BE2C (cell line): ENCODE measurements at regions not wholly inside any gene's neighbourhood (a gene's known extent, or its start where the extent isn't known, plus 50 kb on each side); places are given as distances from the start of the nearest gene placed in this dataset.

Experiments used
- DNase-seq: peaks from one replicate; pipeline ENCODE4 v3.0.0-alpha.2; 2020
- H3K27me3 ChIP-seq: fragments of 250-450 bp; sonication (Bioruptor Pico); 2 replicates; pipeline ENCODE4 v1.5.1; 2020; ENCODE audit warnings: mild to moderate bottlenecking
- H3K36me3 ChIP-seq: fragments of 250-450 bp; sonication (Bioruptor Pico); 2 replicates; pipeline ENCODE4 v1.5.1; 2020; ENCODE audit warnings: mild to moderate bottlenecking
- H3K4me1 ChIP-seq: fragments of 250-450 bp; sonication (Bioruptor Pico); 2 replicates; pipeline ENCODE4 v1.5.1; 2020
- H3K4me3 ChIP-seq: 2 replicates; pipeline ENCODE4 v1.5.1; 2011; ENCODE audit warnings: low read depth, low read length
- H3K9me3 ChIP-seq: fragments of 250-450 bp; sonication (Bioruptor Pico); 2 replicates; pipeline ENCODE4 v1.5.1; 2020
- TF ChIP-seq, protein P1 (sequence below): IDR thresholded peaks from 2 replicates; pipeline ENCODE4 v1.5.1; 2012; ENCODE audit warnings: mild to moderate bottlenecking, low read depth, low read length

DNA sequence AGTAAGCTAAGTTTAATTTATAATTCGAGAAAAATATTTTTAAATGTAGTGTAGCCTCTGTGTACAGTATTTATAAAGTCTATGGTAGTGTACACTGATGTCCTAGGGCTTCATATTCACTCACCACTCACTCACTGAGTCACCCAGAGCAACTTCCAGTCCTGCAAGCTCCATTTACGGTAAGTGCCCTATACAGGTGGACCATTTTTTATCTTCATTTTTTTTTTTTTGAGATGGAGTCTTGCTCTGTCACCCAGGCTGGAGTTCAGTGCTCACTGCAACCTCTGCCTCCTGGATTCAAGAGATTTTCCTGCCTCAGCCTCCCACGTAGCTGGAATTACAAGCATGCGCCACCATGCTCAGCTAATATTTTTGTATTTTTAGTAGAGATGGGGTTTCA lies 104.2 kb downstream of the PDCL3 start:
- H3K4me1 ChIP-seq = no peaks in the 10 kb centered on the region
- no peak for DNase-seq
- H3K4me3 ChIP-seq = no peak overlapping the region
- TF ChIP-seq, protein P1, sequence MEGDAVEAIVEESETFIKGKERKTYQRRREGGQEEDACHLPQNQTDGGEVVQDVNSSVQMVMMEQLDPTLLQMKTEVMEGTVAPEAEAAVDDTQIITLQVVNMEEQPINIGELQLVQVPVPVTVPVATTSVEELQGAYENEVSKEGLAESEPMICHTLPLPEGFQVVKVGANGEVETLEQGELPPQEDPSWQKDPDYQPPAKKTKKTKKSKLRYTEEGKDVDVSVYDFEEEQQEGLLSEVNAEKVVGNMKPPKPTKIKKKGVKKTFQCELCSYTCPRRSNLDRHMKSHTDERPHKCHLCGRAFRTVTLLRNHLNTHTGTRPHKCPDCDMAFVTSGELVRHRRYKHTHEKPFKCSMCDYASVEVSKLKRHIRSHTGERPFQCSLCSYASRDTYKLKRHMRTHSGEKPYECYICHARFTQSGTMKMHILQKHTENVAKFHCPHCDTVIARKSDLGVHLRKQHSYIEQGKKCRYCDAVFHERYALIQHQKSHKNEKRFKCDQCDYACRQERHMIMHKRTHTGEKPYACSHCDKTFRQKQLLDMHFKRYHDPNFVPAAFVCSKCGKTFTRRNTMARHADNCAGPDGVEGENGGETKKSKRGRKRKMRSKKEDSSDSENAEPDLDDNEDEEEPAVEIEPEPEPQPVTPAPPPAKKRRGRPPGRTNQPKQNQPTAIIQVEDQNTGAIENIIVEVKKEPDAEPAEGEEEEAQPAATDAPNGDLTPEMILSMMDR = no peak
- H3K36me3 ChIP-seq = no peaks in the 10 kb centered on the region
- H3K27me3 ChIP-seq = no peaks in the 10 kb centered on the region
- no peaks in the 10 kb centered on the region for H3K9me3 ChIP-seq

DNA sequence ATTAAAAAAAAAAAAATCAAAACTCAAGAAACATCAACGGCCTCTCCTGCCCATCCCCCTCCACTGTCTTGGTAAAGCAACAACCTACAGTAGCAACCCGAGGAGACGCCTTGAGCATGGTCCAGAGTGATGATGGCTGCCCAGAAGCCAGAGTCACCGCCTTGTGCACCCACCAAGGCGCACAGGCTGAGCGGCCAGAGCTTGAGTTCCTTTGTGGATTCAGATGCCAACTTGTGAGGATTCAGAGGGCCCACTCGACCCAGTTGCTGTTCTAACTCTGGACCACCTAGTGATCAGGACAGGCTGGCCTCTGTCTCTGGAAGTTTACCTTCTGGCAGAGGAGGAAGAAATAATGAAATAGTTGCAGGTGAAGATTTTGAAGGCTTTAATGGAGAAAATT lies 105.0 kb downstream of the PDCL3 start:
- DNase-seq = no peak
- Histone ChIP-seq H3K27me3 (no peaks in the 10 kb centered on the region), H3K4me3 (no peak overlapping the region), H3K36me3 (no peaks in the 10 kb centered on the region), H3K9me3 (no peaks in the 10 kb centered on the region), H3K4me1 (no peaks in the 10 kb centered on the region)
- TF ChIP-seq, protein P1 = no peak

DNA sequence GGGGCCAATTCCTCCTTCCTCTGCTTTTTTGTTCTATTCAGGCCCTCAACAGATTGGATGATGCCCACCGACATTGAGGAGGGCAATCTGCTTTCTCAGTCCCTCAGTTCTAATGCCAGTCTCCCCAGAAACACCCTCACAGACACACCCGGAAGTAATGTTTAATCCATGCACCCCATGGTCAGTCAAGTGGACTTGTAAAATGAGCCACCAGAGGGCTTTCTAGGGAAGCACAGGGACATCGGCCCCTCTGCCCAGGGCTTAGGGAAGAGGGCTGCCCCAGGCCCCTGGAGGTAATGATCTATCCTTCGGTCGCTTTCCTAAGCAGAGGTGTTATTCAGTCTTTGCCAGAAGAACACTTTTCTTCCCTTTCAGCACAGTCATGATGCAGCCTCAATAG lies 107.4 kb downstream of the PDCL3 start:
- no peak for DNase-seq
- Histone ChIP-seq H3K4me1 (no peaks in the 10 kb centered on the region), H3K27me3 (no peaks in the 10 kb centered on the region), H3K36me3 (no peaks in the 10 kb centered on the region), H3K4me3 (no peak overlapping the region), H3K9me3 (no peaks in the 10 kb centered on the region)
- TF ChIP-seq, protein P1 = no peak

DNA sequence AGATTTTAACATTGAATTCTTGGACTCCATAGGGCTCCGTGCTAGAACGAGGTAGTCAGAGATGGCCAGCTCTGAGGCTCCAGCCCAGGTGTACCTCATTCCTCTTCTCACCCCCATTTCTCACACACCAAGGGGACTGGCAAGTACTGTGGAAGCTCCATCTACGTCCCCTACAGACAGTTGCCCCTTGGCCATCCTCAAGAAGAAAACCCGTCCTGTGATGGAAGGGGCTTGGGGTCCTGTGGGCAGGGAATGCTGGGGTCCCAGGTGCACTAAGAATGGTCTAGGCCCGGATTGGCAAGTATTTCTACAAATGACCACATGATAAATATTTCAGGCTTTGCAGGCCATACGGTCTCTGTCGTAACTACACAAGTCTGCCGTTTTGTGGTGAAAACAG lies 110.3 kb downstream of the PDCL3 start:
- Histone ChIP-seq H3K9me3 (no peaks in the 10 kb centered on the region), H3K4me1 (no peaks in the 10 kb centered on the region), H3K4me3 (no peak overlapping the region), H3K36me3 (no peaks in the 10 kb centered on the region), H3K27me3 (no peaks in the 10 kb centered on the region)
- TF ChIP-seq, protein P1 = no peak
- no peak for DNase-seq

DNA sequence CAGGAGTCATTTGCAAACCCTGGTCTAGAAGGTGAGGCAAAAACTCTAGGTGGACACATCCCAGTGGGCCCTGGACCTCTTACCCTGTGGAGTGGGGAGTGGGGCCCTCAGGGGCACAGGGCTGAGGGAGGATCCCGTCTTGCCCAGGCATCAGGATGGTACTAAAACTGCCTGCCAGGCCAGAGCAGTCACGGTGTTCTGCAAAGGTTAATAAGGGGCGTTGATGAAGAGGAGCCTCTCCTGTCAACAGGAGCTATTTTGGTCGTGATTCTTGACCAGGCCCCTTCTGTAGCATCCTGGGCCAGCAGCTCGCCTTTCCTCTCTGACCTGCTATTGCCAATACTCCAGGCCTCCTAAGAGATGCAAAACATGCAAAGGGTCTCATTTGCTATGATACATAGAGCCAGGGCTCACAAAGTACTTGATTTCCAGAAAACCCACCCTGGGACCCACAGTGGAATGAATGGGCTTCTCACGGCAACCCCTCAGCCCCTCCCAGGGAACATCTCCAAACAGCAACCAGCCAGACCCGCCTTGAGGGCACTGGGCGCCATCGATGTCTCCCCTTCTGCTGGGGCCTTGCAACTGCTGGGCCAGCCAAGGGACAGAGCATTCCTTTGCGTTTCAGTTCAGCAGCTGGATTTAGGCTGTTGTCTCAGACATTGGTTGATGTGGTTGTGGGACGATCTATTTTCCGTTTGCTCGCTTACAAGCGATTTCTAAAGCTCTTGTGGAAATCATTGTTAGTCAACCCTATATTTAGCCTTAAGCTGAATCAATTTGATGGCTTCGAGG lies 111.1 kb downstream of the PDCL3 start:
- no peak for DNase-seq
- H3K9me3 ChIP-seq = no peaks in the 10 kb centered on the region
- H3K4me1 ChIP-seq = no peaks in the 10 kb centered on the region
- no peak overlapping the region for H3K4me3 ChIP-seq
- no peaks in the 10 kb centered on the region for H3K36me3 ChIP-seq
- no peaks in the 10 kb centered on the region for H3K27me3 ChIP-seq
- TF ChIP-seq, protein P1 = no peak

DNA sequence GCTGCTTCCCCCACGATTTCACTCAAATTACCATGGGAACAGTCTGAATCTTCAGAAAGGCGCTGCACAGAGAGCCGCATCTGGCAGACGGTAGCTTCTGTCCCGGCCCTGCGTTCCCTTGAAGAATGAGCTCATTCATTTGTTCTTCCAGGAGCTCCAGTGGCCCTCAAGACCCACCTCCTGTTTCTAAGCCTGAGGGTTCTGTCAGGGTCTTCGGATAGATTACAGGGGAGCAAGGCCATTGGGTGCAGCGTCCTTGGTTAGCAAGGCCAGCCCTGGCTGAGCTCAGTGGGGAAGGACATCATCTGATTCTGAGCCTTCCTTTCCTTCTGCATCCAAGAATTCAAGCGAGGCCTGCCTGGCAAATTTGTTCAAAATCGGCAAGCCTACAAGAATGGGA lies 111.9 kb downstream of the PDCL3 start:
- Histone ChIP-seq H3K36me3 (no peaks in the 10 kb centered on the region), H3K9me3 (no peaks in the 10 kb centered on the region), H3K4me3 (no peak overlapping the region), H3K4me1 (no peaks in the 10 kb centered on the region), H3K27me3 (no peaks in the 10 kb centered on the region)
- no peak for DNase-seq
- TF ChIP-seq, protein P1 = no peak
